K562 (cell line): ENCODE measurements at regions not wholly inside any gene's neighbourhood (a gene's known extent, or its start where the extent isn't known, plus 50 kb on each side); places are given as distances from the start of the nearest gene placed in this dataset.

Experiments
- ARID4B ChIP-seq: sonication (generic); formaldehyde crosslinking; IDR thresholded peaks from 2 replicates; pipeline ENCODE4 v1.8.0; 2022; ENCODE audit warnings: mild to moderate bottlenecking, missing genetic modification reagents
- BRCA1 ChIP-seq, 2 experiments: fragments of 450-650 bp in 1 of 2; sonication (generic) in 1 of 2; formaldehyde crosslinking in 1 of 2; IDR thresholded peaks; 2 replicates each; pipeline versions ENCODE4 v1.5.0 to v1.6.1; 2017 to 2020; ENCODE audit warnings: mild to moderate bottlenecking in 1 of 2, missing genetic modification reagents in 1 of 2
- BRD9 ChIP-seq: fragments of 450-650 bp; IDR thresholded peaks from 2 replicates; pipeline ENCODE4 v1.6.1; 2018; ENCODE audit warnings: low read depth; ENCODE audit not compliant: partially characterized antibody
- ELF2 ChIP-seq: fragments of 250-450 bp; sonication (Bioruptor Pico); IDR thresholded peaks from 2 replicates; pipeline ENCODE4 v1.5.0; 2021; ENCODE audit warnings: mild to moderate bottlenecking
- FOXK2 ChIP-seq, 2 experiments: fragments of 450-650 bp; IDR thresholded peaks in 1 of 2; conservative IDR thresholded peaks in 1 of 2; 2 replicates each; pipeline ENCODE4 v1.6.1; 2016; ENCODE audit warnings: low read depth in 2 of 2, mild to moderate bottlenecking in 1 of 2
- FOXM1 ChIP-seq, 2 experiments: fragments of 450-650 bp in 1 of 2; sonication (generic) in 1 of 2; formaldehyde crosslinking in 1 of 2; IDR thresholded peaks; 2 replicates each; pipeline versions ENCODE4 v1.6.1 to v1.9.0; 2017 to 2022; ENCODE audit warnings: low read depth in 2 of 2, mild to moderate bottlenecking in 2 of 2, missing genetic modification reagents in 1 of 2, moderate library complexity in 1 of 2
- FOXO4 ChIP-seq: fragments of 450-650 bp; formaldehyde crosslinking; IDR thresholded peaks from 2 replicates; pipeline ENCODE4 v1.4.0; 2020; ENCODE audit warnings: mild to moderate bottlenecking, moderate library complexity
- HNRNPLL ChIP-seq: fragments of 200-400 bp; formaldehyde crosslinking; IDR thresholded peaks from 2 replicates; pipeline ENCODE4 v1.6.1; 2017; ENCODE audit warnings: low read length, low read depth, mild to moderate bottlenecking; ENCODE audit not compliant: poor library complexity, severe bottlenecking
- MNT ChIP-seq, 2 experiments: fragments of 450-650 bp; conservative IDR thresholded peaks; 2 replicates each; pipeline ENCODE4 v1.6.1; 2017; ENCODE audit warnings: mild to moderate bottlenecking in 2 of 2, moderate library complexity in 2 of 2
- MXI1 ChIP-seq: IDR thresholded peaks from 2 replicates; pipeline ENCODE4 v1.6.1; 2011; ENCODE audit warnings: low read depth, mild to moderate bottlenecking, improper control_type of control experiment, low read length
- NR3C1 ChIP-seq: sonication (generic); formaldehyde crosslinking; IDR thresholded peaks from 2 replicates; pipeline ENCODE4 v1.8.1; 2022; ENCODE audit warnings: missing genetic modification reagents
- SP2 ChIP-seq: IDR thresholded peaks from 2 replicates; pipeline ENCODE4 v1.6.1; 2011; ENCODE audit warnings: mild to moderate bottlenecking, low read depth, low read length, moderate library complexity; ENCODE audit not compliant: poor library complexity, severe bottlenecking; ENCODE audit errors: extremely low read depth
- TBP ChIP-seq: optimal IDR thresholded peaks from 2 replicates; pipeline ENCODE3; 2011; ENCODE audit warnings: low read depth, low read length, improper control_type of control experiment
- TF ChIP-seq, protein P1 (sequence below), 3 experiments: IDR thresholded peaks in 2 of 3; conservative IDR thresholded peaks in 1 of 3; 2 replicates each; pipeline ENCODE4 v1.5.1; 2011 to 2012; ENCODE audit warnings: low read length in 3 of 3, mild to moderate bottlenecking in 3 of 3, control low read depth in 2 of 3, improper control_type of control experiment in 1 of 3, inconsistent platforms in 1 of 3, low read depth in 1 of 3, mixed read lengths in 1 of 3, moderate library complexity in 1 of 3; ENCODE audit not compliant: insufficient read depth in 2 of 3

DNA sequence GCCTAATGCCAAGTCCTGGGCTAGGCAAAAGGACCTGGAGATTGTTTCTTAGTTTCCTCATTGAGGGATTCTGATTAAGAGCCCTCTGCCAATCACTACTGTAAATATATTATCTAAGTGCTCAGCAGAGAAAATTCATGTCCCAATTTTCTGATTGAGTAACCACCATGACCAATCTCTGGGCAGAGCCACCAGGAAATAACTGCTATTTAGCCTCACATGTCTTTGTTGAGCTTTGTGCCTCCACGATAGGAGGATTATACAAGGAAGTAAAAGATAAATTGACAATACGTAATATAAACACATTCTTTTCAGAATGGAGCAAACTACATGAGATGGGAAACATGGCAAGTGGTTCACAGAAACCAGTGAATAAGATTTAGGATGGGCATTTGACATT, 396.1 kb upstream of the PAPPA start:
- TF ChIP-seq HNRNPLL: no peak
- no peak for TF ChIP-seq ELF2
- no peak for TF ChIP-seq ARID4B (CRISPR knock-in tag)
- TF ChIP-seq, protein P1, sequence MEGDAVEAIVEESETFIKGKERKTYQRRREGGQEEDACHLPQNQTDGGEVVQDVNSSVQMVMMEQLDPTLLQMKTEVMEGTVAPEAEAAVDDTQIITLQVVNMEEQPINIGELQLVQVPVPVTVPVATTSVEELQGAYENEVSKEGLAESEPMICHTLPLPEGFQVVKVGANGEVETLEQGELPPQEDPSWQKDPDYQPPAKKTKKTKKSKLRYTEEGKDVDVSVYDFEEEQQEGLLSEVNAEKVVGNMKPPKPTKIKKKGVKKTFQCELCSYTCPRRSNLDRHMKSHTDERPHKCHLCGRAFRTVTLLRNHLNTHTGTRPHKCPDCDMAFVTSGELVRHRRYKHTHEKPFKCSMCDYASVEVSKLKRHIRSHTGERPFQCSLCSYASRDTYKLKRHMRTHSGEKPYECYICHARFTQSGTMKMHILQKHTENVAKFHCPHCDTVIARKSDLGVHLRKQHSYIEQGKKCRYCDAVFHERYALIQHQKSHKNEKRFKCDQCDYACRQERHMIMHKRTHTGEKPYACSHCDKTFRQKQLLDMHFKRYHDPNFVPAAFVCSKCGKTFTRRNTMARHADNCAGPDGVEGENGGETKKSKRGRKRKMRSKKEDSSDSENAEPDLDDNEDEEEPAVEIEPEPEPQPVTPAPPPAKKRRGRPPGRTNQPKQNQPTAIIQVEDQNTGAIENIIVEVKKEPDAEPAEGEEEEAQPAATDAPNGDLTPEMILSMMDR (IDR thresholded peaks at IDR 0.05 in 2 of 3, conservative IDR thresholded peaks at IDR 0.05 in 1 of 3; ENCODE audit: insufficient read depth in 2 of 3, low read depth in 1 of 3, low read length in 3 of 3): no peak
- TF ChIP-seq BRCA1 (IDR thresholded peaks at IDR 0.05): no peak
- TF ChIP-seq BRCA1 (CRISPR knock-in tag; IDR thresholded peaks at IDR 0.05): no peak
- TF ChIP-seq FOXO4: no peak
- no peak for TF ChIP-seq TBP
- TF ChIP-seq NR3C1 (CRISPR knock-in tag): no peak
- no peak for TF ChIP-seq SP2
- TF ChIP-seq FOXM1 (IDR thresholded peaks at IDR 0.05; ENCODE audit: low read depth): no peak
- no peak for TF ChIP-seq FOXM1 (CRISPR knock-in tag; IDR thresholded peaks at IDR 0.05; ENCODE audit: low read depth)
- TF ChIP-seq BRD9: no peak
- no peak for TF ChIP-seq FOXK2 (conservative IDR thresholded peaks at IDR 0.05 in 1 of 2, IDR thresholded peaks at IDR 0.05 in 1 of 2; ENCODE audit: low read depth in 2 of 2)
- no peak for TF ChIP-seq MXI1
- no peak for TF ChIP-seq MNT (conservative IDR thresholded peaks at IDR 0.05)
